Stomach (tissue), 4 donors: ENCODE measurements at regions not wholly inside any gene's neighbourhood (a gene's known extent, or its start where the extent isn't known, plus 50 kb on each side); places are given as distances from the start of the nearest gene placed in this dataset.

Experiments
- EP300 ChIP-seq: sonication (generic); formaldehyde crosslinking; IDR thresholded peaks from one replicate; pipeline ENCODE4 v1.6.1; 2017; ENCODE audit warnings: antibody characterized with exemption
- POLR2A ChIP-seq, 4 donors: fragments of 450-650 bp; IDR thresholded peaks; one replicate each; pipeline ENCODE4 v1.6.1; 2016; ENCODE audit warnings: antibody characterized with exemption in 4 of 4, control low read depth in 2 of 4, mild to moderate bottlenecking in 1 of 4, moderate library complexity in 1 of 4
- POLR2AphosphoS5 ChIP-seq, 3 donors: sonication (generic); formaldehyde crosslinking; IDR thresholded peaks; one replicate each; pipeline ENCODE4 v1.6.1; 2016; ENCODE audit warnings: antibody characterized with exemption in 3 of 3
- TF ChIP-seq, protein P1 (sequence below), 7 experiments: fragments of 450-650 bp in 4 of 7; fragments of 200-600 bp in 3 of 7; sonication (generic) in 3 of 7; IDR thresholded peaks; one replicate each; pipeline ENCODE4 v1.5.1; 2016 to 2019; ENCODE audit warnings: antibody characterized with exemption in 7 of 7, control low read depth in 2 of 7, mild to moderate bottlenecking in 1 of 7

DNA sequence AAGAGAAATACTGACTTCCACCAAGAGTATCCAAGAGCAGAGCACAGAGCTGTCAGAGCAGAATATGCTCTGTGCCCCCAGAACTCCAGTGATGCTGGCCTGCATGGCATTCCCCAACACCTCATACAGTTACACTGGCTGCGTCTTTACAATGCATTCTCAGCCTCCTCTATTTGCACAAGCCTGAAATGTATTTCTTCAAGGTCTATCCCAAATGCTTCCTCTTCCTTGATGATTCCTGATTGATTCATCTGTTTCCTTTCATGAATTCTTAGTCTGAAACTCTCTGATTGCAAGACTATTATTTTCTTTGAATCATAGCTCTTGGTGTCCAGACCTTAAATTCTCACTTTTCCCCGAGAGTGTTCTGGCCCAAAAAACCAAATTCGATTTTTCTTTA is 664.7 kb downstream of the MECOM start:
- TF ChIP-seq, protein P1, sequence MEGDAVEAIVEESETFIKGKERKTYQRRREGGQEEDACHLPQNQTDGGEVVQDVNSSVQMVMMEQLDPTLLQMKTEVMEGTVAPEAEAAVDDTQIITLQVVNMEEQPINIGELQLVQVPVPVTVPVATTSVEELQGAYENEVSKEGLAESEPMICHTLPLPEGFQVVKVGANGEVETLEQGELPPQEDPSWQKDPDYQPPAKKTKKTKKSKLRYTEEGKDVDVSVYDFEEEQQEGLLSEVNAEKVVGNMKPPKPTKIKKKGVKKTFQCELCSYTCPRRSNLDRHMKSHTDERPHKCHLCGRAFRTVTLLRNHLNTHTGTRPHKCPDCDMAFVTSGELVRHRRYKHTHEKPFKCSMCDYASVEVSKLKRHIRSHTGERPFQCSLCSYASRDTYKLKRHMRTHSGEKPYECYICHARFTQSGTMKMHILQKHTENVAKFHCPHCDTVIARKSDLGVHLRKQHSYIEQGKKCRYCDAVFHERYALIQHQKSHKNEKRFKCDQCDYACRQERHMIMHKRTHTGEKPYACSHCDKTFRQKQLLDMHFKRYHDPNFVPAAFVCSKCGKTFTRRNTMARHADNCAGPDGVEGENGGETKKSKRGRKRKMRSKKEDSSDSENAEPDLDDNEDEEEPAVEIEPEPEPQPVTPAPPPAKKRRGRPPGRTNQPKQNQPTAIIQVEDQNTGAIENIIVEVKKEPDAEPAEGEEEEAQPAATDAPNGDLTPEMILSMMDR (IDR thresholded peaks at IDR 0.05), result no peak
- TF ChIP-seq POLR2A (IDR thresholded peaks at IDR 0.05) (no peak), EP300 (no peak), POLR2AphosphoS5 (IDR thresholded peaks at IDR 0.05) (no peak)
